Activated naive CD4-positive, alpha-beta T cell treated with anti-CD3 and anti-CD28 coated beads, Interleukin-2, amount 50 U/mL, for 16 hours (primary cell): ENCODE measurements at regions not wholly inside any gene's neighbourhood (a gene's known extent, or its start where the extent isn't known, plus 50 kb on each side); places are given as distances from the start of the nearest gene placed in this dataset.
"Not testable (repeated sequence)": the region's sequence is repeated elsewhere in the genome, so short reads cannot be mapped to it uniquely, and the experiment has no call there.

Experiments
- DNase-seq: peaks from one replicate; pipeline ENCODE4 v3.0.0-alpha.2; 2020

- DNase-seq = no peak
These were observed 110.2 kb upstream of the EGFLAM start for GRCh38 chr5:38148021-38148625.

GRCh38 chr5:38143384-38143783 is 115.0 kb upstream of the EGFLAM start:
- no peak for DNase-seq

GRCh38 chr5:38141665-38142064 is 116.7 kb upstream of the EGFLAM start:
- no peak for DNase-seq

- no peak for DNase-seq
These were observed 119.8 kb upstream of the EGFLAM start for GRCh38 chr5:38138574-38138973.

- DNase-seq = no peak
These were observed 122.8 kb upstream of the EGFLAM start for GRCh38 chr5:38135486-38136039.

- no peak for DNase-seq
These were observed 123.5 kb upstream of the EGFLAM start for GRCh38 chr5:38134810-38135209.

- not testable (repeated sequence) for DNase-seq
These were observed 124.1 kb upstream of the EGFLAM start for GRCh38 chr5:38134294-38134693.

- DNase-seq = no peak
These were observed 126.7 kb upstream of the EGFLAM start for GRCh38 chr5:38131686-38132085.

- no peak for DNase-seq
These were observed 134.0 kb upstream of the EGFLAM start for GRCh38 chr5:38124321-38124720.

- no peak for DNase-seq
These were observed 136.9 kb upstream of the EGFLAM start for GRCh38 chr5:38121420-38121819.

GRCh38 chr5:38119836-38120235 is 138.5 kb upstream of the EGFLAM start:
- no peak for DNase-seq

- DNase-seq = no peak
These were observed 140.4 kb upstream of the EGFLAM start for GRCh38 chr5:38117784-38118479.

- no peak for DNase-seq
These were observed 143.0 kb upstream of the EGFLAM start for GRCh38 chr5:38115318-38115827.

GRCh38 chr5:38113880-38114279 is 144.5 kb upstream of the EGFLAM start:
- no peak for DNase-seq

GRCh38 chr5:38113456-38113855 is 144.9 kb upstream of the EGFLAM start:
- no peak for DNase-seq

- DNase-seq = no peak
These were observed 145.4 kb upstream of the EGFLAM start for GRCh38 chr5:38112938-38113337.

- DNase-seq = no peak
These were observed 148.2 kb upstream of the EGFLAM start for GRCh38 chr5:38110130-38110529.

- DNase-seq = no peak
These were observed 151.3 kb upstream of the EGFLAM start for GRCh38 chr5:38107096-38107495.

- no peak for DNase-seq
These were observed 152.6 kb upstream of the EGFLAM start for GRCh38 chr5:38105801-38106200.

- DNase-seq = no peak
These were observed 153.2 kb upstream of the EGFLAM start for GRCh38 chr5:38105231-38105570.

GRCh38 chr5:38104497-38105230 is 153.7 kb upstream of the EGFLAM start:
- no peak for DNase-seq

GRCh38 chr5:38101897-38102296 is 156.5 kb upstream of the EGFLAM start:
- DNase-seq = no peak
